ENCODE measurements at regions not wholly inside any gene's neighbourhood (a gene's known extent, or its start where the extent isn't known, plus 50 kb on each side); places are given as distances from the start of the nearest gene placed in this dataset.

- H3K4me2 ChIP-seq (replicated peaks; ENCODE audit: low read depth, low read length, poor library complexity, severe bottlenecking): no peak overlapping the region
- ChIA-PET CTCF (no interaction called here), POLR2A (no interaction called here)
- H3K27ac ChIP-seq (ENCODE audit: low read length in 2 of 2): no peak overlapping the region
- no peak for DNase-seq
- H3K36me3 ChIP-seq (replicated peaks in 1 of 2; ENCODE audit: control extremely low read depth in 1 of 2, control insufficient read depth in 1 of 2, extremely low read depth in 1 of 2, insufficient read depth in 2 of 2, low read length in 1 of 2): no peaks in the 10 kb centered on the region
- no peak overlapping the region for H2AFZ ChIP-seq (ENCODE audit: insufficient read depth, low read depth, low read length, poor library complexity, severe bottlenecking)
- intact Hi-C loops (cut with micrococcal nuclease): no loop called here
- TF ChIP-seq EZH2 (IDR thresholded peaks at IDR 0.05; ENCODE audit: borderline replicate concordance, insufficient read depth, low read depth, low read length, poor library complexity, severe bottlenecking) (no peak), CTCF (IDR thresholded peaks at IDR 0.05) (no peak)
- Mint-ChIP-seq H3K9me3 (ENCODE audit: insufficient read depth) (peaks cover 4% of the 10 kb centered on the region), H3K4me1 (no peaks in the 10 kb centered on the region), H3K27me3 (no peaks in the 10 kb centered on the region), H3K4me3 (no peak overlapping the region), H3K27ac (no peak overlapping the region)
- H3K4me1 ChIP-seq (ENCODE audit: control insufficient read depth in 2 of 2, insufficient read depth in 2 of 2, low read length in 2 of 2): no peaks in the 10 kb centered on the region
- H3K27me3 ChIP-seq (replicated peaks in 1 of 4; ENCODE audit: control extremely low read depth in 1 of 4, control insufficient read depth in 3 of 4, insufficient read depth in 4 of 4, low read length in 3 of 4): no peaks in the 10 kb centered on the region
- no peak overlapping the region for H3K4me3 ChIP-seq (ENCODE audit: control extremely low read depth in 1 of 5, extremely low read depth in 1 of 5, insufficient read depth in 1 of 5, low read depth in 2 of 5, low read length in 4 of 5)
- no peak for ATAC-seq (ENCODE audit: low read depth)
- no peaks in the 10 kb centered on the region for H3K79me2 ChIP-seq (ENCODE audit: control insufficient read depth, insufficient read depth, low read length)
- no peaks in the 10 kb centered on the region for H3K9me3 ChIP-seq (ENCODE audit: control extremely low read depth in 1 of 3, control insufficient read depth in 2 of 3, insufficient read depth in 1 of 3, low read length in 2 of 3)
- H3K9ac ChIP-seq (ENCODE audit: low read length): no peak overlapping the region
- no peaks in the 10 kb centered on the region for H4K20me1 ChIP-seq (ENCODE audit: control insufficient read depth, insufficient read depth, low read length, poor library complexity, severe bottlenecking)
- no CpG with 5 or more reads among the region's 6 CpGs for WGBS (ENCODE audit: insufficient coverage)
These were observed 786.8 kb downstream of the TSN start for GRCh38 chr2:122542236-122542635.

GRCh38 chr2:122542646-122543045 lies 787.2 kb downstream of the TSN start:
- ChIA-PET CTCF (no interaction called here), POLR2A (no interaction called here)
- intact Hi-C loops (cut with micrococcal nuclease): no loop called here
- Histone ChIP-seq H3K4me1 (ENCODE audit: control insufficient read depth in 2 of 2, insufficient read depth in 2 of 2, low read length in 2 of 2) (no peaks in the 10 kb centered on the region), H3K27ac (ENCODE audit: low read length in 2 of 2) (no peak overlapping the region), H2AFZ (ENCODE audit: insufficient read depth, low read depth, low read length, poor library complexity, severe bottlenecking) (no peak overlapping the region), H3K4me2 (replicated peaks; ENCODE audit: low read depth, low read length, poor library complexity, severe bottlenecking) (no peak overlapping the region), H3K79me2 (ENCODE audit: control insufficient read depth, insufficient read depth, low read length) (no peaks in the 10 kb centered on the region), H3K36me3 (replicated peaks in 1 of 2; ENCODE audit: control extremely low read depth in 1 of 2, control insufficient read depth in 1 of 2, extremely low read depth in 1 of 2, insufficient read depth in 2 of 2, low read length in 1 of 2) (no peaks in the 10 kb centered on the region), H3K9me3 (ENCODE audit: control extremely low read depth in 1 of 3, control insufficient read depth in 2 of 3, insufficient read depth in 1 of 3, low read length in 2 of 3) (no peaks in the 10 kb centered on the region), H3K9ac (ENCODE audit: low read length) (no peak overlapping the region), H3K4me3 (ENCODE audit: control extremely low read depth in 1 of 5, extremely low read depth in 1 of 5, insufficient read depth in 1 of 5, low read depth in 2 of 5, low read length in 4 of 5) (no peak overlapping the region), H3K27me3 (replicated peaks in 1 of 4; ENCODE audit: control extremely low read depth in 1 of 4, control insufficient read depth in 3 of 4, insufficient read depth in 4 of 4, low read length in 3 of 4) (no peaks in the 10 kb centered on the region), H4K20me1 (ENCODE audit: control insufficient read depth, insufficient read depth, low read length, poor library complexity, severe bottlenecking) (no peaks in the 10 kb centered on the region)
- Mint-ChIP-seq H3K27me3 (no peaks in the 10 kb centered on the region), H3K4me3 (no peak overlapping the region), H3K9me3 (ENCODE audit: insufficient read depth) (peaks cover 4% of the 10 kb centered on the region), H3K4me1 (no peaks in the 10 kb centered on the region), H3K27ac (no peak overlapping the region)
- ATAC-seq (ENCODE audit: low read depth): no peak
- TF ChIP-seq EZH2 (IDR thresholded peaks at IDR 0.05; ENCODE audit: borderline replicate concordance, insufficient read depth, low read depth, low read length, poor library complexity, severe bottlenecking) (no peak), CTCF (IDR thresholded peaks at IDR 0.05) (no peak)
- DNase-seq: no peak
- WGBS (ENCODE audit: insufficient coverage): no CpG with 5 or more reads among the region's 2 CpGs
